ENCODE measurements at regions not wholly inside any gene's neighbourhood (a gene's known extent, or its start where the extent isn't known, plus 50 kb on each side); places are given as distances from the start of the nearest gene placed in this dataset.

DNA sequence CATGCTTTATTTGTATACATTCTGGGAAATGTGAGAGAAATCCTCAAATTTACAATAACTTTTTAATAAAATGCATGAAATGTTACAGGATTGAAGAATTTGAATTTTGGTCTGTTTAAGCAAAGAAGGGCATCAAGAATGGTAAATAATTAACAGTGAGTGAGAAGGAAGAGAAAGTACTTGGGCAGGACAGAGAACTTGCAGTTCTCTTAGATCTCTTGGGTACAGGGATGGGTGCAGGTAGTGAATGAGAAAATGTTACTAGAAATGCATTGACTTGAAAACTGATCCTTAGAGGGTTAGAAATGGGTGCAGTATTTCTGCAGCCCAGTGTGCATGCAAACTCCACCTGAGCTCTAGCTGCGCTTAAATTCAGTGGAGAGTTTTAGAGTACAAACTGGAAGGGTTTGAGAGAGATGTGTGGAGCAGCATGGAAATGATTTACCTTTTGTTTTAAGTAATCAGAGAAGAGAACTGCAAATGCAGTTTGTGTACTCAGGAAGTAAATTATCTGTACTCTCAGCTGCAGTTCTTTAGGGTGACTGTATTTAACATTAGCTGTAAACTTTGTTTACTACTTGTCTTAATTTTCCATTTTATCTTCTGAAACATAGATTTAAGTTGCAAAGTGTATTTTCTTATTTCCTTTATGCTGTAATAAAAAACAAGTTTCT lies 51.0 kb upstream of the RAB27B start:
- H3K36me3 ChIP-seq = no peaks in the 10 kb centered on the region
- TF ChIP-seq, protein P1, sequence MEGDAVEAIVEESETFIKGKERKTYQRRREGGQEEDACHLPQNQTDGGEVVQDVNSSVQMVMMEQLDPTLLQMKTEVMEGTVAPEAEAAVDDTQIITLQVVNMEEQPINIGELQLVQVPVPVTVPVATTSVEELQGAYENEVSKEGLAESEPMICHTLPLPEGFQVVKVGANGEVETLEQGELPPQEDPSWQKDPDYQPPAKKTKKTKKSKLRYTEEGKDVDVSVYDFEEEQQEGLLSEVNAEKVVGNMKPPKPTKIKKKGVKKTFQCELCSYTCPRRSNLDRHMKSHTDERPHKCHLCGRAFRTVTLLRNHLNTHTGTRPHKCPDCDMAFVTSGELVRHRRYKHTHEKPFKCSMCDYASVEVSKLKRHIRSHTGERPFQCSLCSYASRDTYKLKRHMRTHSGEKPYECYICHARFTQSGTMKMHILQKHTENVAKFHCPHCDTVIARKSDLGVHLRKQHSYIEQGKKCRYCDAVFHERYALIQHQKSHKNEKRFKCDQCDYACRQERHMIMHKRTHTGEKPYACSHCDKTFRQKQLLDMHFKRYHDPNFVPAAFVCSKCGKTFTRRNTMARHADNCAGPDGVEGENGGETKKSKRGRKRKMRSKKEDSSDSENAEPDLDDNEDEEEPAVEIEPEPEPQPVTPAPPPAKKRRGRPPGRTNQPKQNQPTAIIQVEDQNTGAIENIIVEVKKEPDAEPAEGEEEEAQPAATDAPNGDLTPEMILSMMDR (IDR thresholded peaks at IDR 0.05) = no peak
- no peaks in the 10 kb centered on the region for H3K4me1 ChIP-seq
- no peaks in the 10 kb centered on the region for H3K9me3 ChIP-seq
- H3K4me3 ChIP-seq = no peak overlapping the region
- no peak overlapping the region for H3K27ac ChIP-seq
- no peaks in the 10 kb centered on the region for H3K27me3 ChIP-seq
- intact Hi-C loops (cut with DNase I) = no loop called here
- DNase-seq (ENCODE audit: low spot score in 2 of 2) = no peak

DNA sequence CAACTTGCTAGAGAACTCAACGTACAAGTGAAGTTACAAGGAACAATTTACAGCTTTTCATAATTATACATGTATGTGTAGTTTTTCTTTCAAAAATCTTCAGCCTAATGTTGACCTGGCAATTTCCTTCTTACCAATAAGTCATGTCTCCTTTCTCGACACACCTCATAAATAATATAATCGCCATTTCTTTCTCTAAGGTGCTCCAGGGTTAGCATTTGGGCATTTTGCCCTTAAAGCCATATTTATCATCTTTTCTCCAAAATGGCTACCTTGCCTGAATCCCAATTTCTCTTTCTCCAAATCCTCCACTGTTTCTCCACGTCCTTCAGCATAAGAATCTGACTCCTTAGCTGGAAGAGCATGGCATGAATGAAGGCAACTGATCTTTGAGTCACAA lies 50.3 kb upstream of the RAB27B start:
- Histone ChIP-seq H3K4me1 (no peaks in the 10 kb centered on the region), H3K27ac (no peak overlapping the region), H3K9me3 (no peaks in the 10 kb centered on the region), H3K4me3 (no peak overlapping the region), H3K36me3 (no peaks in the 10 kb centered on the region), H3K27me3 (no peaks in the 10 kb centered on the region)
- no peak for DNase-seq (ENCODE audit: low spot score in 2 of 2)
- TF ChIP-seq, protein P1 (IDR thresholded peaks at IDR 0.05) = no peak
- intact Hi-C loops (cut with DNase I) = no loop called here
